GM23338 (cell line): ENCODE measurements at regions not wholly inside any gene's neighbourhood (a gene's known extent, or its start where the extent isn't known, plus 50 kb on each side); places are given as distances from the start of the nearest gene placed in this dataset.

Source experiments
- CREB1 ChIP-seq: fragments of 250-450 bp; sonication (Bioruptor Pico); IDR thresholded peaks from 2 replicates; pipeline ENCODE4 v1.5.0; 2020; ENCODE audit warnings: low read depth, mild to moderate bottlenecking, moderate library complexity
- CTCF ChIP-seq, 2 experiments: fragments of 200-600 bp in 1 of 2; sonication (generic) in 1 of 2; conservative IDR thresholded peaks; 2 replicates each; pipeline versions ENCODE4 v1.5.1 to v1.6.1; 2016 to 2017; ENCODE audit warnings: antibody characterized with exemption in 2 of 2, low read depth in 2 of 2, mild to moderate bottlenecking in 2 of 2, moderate library complexity in 1 of 2
- EZH2 ChIP-seq: fragments of 200-600 bp; sonication (generic); IDR thresholded peaks from one replicate; pipeline ENCODE4 v1.8.0; 2017; ENCODE audit warnings: antibody characterized with exemption, mild to moderate bottlenecking, low read depth; ENCODE audit not compliant: unreplicated experiment
- EZH2phosphoT487 ChIP-seq: fragments of 200-600 bp; sonication (generic); IDR thresholded peaks from one replicate; pipeline ENCODE4 v1.8.1; 2018; ENCODE audit warnings: antibody characterized with exemption; ENCODE audit not compliant: unreplicated experiment
- JUNB ChIP-seq: IDR thresholded peaks from one replicate; pipeline ENCODE4 v1.6.1; 2016; ENCODE audit warnings: antibody characterized with exemption; ENCODE audit not compliant: unreplicated experiment
- POLR2AphosphoS5 ChIP-seq: IDR thresholded peaks from 2 replicates; pipeline ENCODE4 v1.6.1; 2016; ENCODE audit warnings: antibody characterized with exemption, low read depth
- REST ChIP-seq: IDR thresholded peaks from one replicate; pipeline ENCODE4 v1.6.1; 2018; ENCODE audit warnings: antibody characterized with exemption; ENCODE audit not compliant: unreplicated experiment
- STAT1 ChIP-seq: IDR thresholded peaks from one replicate; pipeline ENCODE4 v1.6.1; 2016; ENCODE audit warnings: antibody characterized with exemption; ENCODE audit not compliant: unreplicated experiment
- ZNF462 ChIP-seq: fragments of 250-450 bp; sonication (Bioruptor Pico); IDR thresholded peaks from 2 replicates; pipeline ENCODE4 v1.5.0; 2020; ENCODE audit warnings: mild to moderate bottlenecking, moderate library complexity

- TF ChIP-seq EZH2: no peak
- no peak for TF ChIP-seq POLR2AphosphoS5
- TF ChIP-seq EZH2phosphoT487: no peak
- TF ChIP-seq CTCF (conservative IDR thresholded peaks at IDR 0.05; ENCODE audit: low read depth in 2 of 2): no peak
- no peak for TF ChIP-seq CREB1 (CRISPR knock-in tag)
- TF ChIP-seq REST: no peak
- no peak for TF ChIP-seq ZNF462
- no peak for TF ChIP-seq JUNB
- TF ChIP-seq STAT1: no peak
These were observed 327.8 kb downstream of the MIAT start for GRCh38 chr22:26985206-26985605.
